ENCODE measurements at regions not wholly inside any gene's neighbourhood (a gene's known extent, or its start where the extent isn't known, plus 50 kb on each side); places are given as distances from the start of the nearest gene placed in this dataset.
"Not testable (repeated sequence)": the region's sequence is repeated elsewhere in the genome, so short reads cannot be mapped to it uniquely, and the experiment has no call there.

DNA sequence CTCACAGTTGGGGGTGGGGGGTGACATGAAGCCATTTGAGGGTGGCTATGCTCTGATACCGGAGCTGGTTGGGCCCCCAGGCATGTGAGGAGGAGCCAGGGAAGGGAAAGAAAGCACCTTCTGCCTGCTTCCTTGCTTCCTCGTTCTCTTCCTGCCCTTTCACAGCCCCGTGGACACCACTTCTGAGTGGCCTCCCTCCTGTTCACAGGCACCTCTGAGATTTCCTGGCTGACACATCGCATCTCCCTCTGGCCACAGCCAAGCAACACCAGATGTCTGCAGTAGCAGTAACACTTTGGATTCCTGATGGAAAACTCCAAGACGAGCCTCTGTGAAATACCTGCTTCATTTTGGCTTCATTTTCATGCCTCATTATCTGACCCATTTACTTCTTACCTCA, 64.7 kb upstream of the ST3GAL5 start:
- H3K4me1 ChIP-seq (replicated peaks in 1 of 2): peaks cover 0 to 2% of the 10 kb centered on the region in 2 donors
- ATAC-seq (replicated peaks in 6 of 8): no peak
- no peak overlapping the region for H3K27ac ChIP-seq
- H3K4me3 ChIP-seq: no peak overlapping the region
- WGBS, 10 experiments: 0 to 100% (median 60%) methylated on average over 1 to 3 of the region's 5 CpGs; no CpG with 5 or more reads in 5 of the 10 experiments
- in situ Hi-C loops (cut with MboI; ENCODE audit: low pct_unique_long_range_greater_than_20kb in 2 of 9, low sequenced_read_pairs in 9 of 9, unreplicated experiment in 9 of 9): no loop called here

DNA sequence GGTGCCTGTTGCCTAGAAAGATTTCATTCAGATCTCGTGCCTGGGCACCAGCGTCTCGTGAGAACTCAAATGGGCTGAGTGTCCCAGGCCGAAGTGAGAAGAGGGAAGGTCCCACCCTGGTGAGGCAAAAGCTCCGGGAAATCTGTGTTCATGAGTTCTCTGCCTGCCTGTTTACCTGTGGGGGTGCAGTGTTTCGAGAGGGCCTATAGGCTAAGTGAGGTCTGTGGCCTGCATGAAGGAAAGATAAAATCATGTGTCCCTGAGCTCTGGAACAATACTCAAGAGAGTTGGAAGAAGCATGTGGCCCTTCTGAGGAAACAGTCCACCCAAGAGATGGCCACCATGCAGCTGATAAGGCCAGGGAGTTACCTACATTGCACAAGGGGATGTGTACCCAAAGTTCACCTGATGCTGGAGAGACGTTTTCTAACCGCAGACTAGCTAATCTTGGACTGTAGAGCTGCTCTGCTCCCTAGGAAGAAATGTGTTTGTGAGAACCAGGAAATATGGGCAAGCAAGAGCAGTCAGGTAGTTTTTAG, 63.5 kb upstream of the ST3GAL5 start:
- peaks cover 0 to 2% of the 10 kb centered on the region in 2 donors for H3K4me1 ChIP-seq (replicated peaks in 1 of 2)
- no peak for ATAC-seq (replicated peaks in 6 of 8)
- no peak overlapping the region for H3K27ac ChIP-seq
- 46 to 94% (median 72%) methylated on average over 1 to 5 of the region's 8 CpGs; no CpG with 5 or more reads in 3 of the 10 experiments for WGBS, 10 experiments
- in situ Hi-C loops (cut with MboI; ENCODE audit: low pct_unique_long_range_greater_than_20kb in 2 of 9, low sequenced_read_pairs in 9 of 9, unreplicated experiment in 9 of 9): no loop called here
- no peak overlapping the region for H3K4me3 ChIP-seq

DNA sequence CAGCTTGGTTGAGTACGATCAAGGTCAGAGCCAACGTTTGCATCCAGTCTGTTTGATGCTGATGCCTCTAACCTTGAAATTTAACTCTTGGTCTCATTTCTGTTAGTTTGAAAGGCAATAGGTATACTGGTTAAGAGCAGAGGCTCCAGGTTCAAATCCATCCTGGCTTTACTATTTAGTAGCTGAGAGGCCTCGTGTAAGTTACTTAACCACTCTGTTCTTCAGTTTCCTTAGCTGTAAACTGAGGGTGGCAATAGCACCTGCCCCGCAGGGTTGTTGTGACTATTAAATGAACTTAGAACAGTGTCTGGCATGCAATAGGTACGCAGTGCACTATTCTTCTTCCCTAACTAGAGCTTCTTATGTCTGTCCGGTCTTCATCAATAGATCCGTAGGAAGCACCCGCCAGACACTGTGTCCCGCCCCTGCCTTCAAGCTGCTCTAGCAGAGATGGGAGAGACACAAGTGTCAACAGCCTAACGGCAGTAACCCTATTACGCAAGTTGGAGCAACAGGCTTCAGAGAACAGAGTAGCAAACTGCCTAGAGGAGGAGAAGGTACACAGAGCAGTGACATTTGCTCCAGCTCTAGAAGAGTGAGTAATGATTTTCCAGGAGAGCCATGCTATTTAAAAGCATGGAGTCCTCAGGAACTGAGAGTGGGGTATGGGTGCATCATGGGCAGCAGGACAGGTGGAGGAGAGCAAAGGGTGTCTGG, 62.7 kb upstream of the ST3GAL5 start:
- 69 to 100% (median 84%) methylated on average over 1 to 11 of the region's 11 CpGs for WGBS, 10 experiments
- in situ Hi-C loops (cut with MboI; ENCODE audit: low pct_unique_long_range_greater_than_20kb in 2 of 9, low sequenced_read_pairs in 9 of 9, unreplicated experiment in 9 of 9): no loop called here
- peaks cover 0 to 2% of the 10 kb centered on the region in 2 donors for H3K4me1 ChIP-seq (replicated peaks in 1 of 2)
- H3K27ac ChIP-seq: no peak overlapping the region
- H3K4me3 ChIP-seq: no peak overlapping the region
- ATAC-seq (replicated peaks in 6 of 8): no peak

DNA sequence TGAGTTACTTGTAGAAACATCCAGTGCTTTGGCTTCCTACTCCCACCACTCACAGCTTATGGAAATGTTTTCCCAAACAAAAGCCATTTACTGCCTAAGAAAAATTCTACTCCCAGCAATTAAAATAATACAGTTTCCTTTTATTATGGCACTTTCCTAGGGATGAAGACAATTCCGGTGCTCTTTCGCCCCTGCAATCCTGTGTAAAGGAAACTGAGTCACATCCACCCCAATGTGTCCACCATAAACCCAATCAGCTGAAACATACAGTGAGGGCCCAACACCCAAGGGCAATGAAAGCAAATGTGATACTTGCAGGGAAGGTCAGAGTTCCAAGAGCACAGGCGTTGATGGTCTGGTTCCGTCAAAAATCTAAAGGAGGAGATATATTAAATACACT, 62.0 kb upstream of the ST3GAL5 start:
- Histone ChIP-seq H3K27ac (no peak overlapping the region), H3K4me1 (replicated peaks in 1 of 2) (no peaks in the 10 kb centered on the region), H3K4me3 (no peak overlapping the region)
- WGBS, 10 experiments: 68 to 95% (median 85%) methylated on average over 1 to 4 of the region's 4 CpGs; no CpG with 5 or more reads in 2 of the 10 experiments
- ATAC-seq (replicated peaks in 6 of 8): no peak
- in situ Hi-C loops (cut with MboI; ENCODE audit: low pct_unique_long_range_greater_than_20kb in 2 of 9, low sequenced_read_pairs in 9 of 9, unreplicated experiment in 9 of 9): no loop called here

DNA sequence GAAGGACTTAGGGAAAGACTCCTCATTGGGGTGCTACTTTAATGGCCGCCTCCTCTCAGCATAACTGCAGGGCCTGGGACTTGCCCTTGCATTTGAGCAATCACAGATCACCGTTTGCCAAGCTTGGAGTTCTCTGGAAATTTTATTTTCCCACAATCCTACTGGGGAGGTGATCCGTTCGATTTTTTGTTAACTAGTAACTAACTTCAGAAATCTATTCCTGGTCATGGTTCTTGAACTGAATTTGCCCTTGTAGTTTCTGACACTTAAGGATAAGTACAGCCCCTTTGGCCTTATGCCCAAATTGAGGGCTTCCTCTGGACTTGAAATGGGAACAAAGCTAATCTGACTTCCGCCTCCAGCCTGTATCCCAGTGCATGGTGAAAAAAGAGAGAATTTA, 60.5 kb upstream of the ST3GAL5 start:
- Histone ChIP-seq H3K4me3 (no peak overlapping the region), H3K27ac (no peak overlapping the region), H3K4me1 (replicated peaks in 1 of 2) (no peaks in the 10 kb centered on the region)
- no peak for ATAC-seq (replicated peaks in 6 of 8)
- in situ Hi-C loops (cut with MboI; ENCODE audit: low pct_unique_long_range_greater_than_20kb in 2 of 9, low sequenced_read_pairs in 9 of 9, unreplicated experiment in 9 of 9): no loop called here
- WGBS, 10 experiments: 49 to 90% (median 81%) methylated on average over 1 to 5 of the region's 5 CpGs; no CpG with 5 or more reads in 2 of the 10 experiments

DNA sequence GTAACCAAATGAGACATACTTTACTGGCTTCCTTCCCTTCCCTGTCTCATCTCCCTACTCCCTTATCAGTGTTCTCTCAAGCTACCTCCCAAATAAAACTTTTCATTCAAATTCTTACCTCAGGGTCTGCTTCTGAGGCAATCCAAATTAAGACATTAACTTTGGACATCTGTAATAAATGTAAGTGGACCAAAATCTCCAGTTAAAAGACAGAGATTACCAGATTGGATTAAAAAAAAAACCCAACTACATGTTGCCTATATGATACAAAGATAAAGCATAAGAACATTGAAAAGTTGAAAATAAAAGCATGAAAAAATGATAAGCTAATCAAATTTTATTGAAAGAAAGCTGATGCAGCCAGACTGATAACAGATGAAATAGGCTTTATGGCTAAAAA, 58.8 kb upstream of the ST3GAL5 start:
- in situ Hi-C loops (cut with MboI; ENCODE audit: low pct_unique_long_range_greater_than_20kb in 2 of 9, low sequenced_read_pairs in 9 of 9, unreplicated experiment in 9 of 9): no loop called here
- Histone ChIP-seq H3K4me3 (no peak overlapping the region), H3K27ac (no peak overlapping the region), H3K4me1 (replicated peaks in 1 of 2) (no peaks in the 10 kb centered on the region)
- no peak for ATAC-seq (replicated peaks in 6 of 8)

DNA sequence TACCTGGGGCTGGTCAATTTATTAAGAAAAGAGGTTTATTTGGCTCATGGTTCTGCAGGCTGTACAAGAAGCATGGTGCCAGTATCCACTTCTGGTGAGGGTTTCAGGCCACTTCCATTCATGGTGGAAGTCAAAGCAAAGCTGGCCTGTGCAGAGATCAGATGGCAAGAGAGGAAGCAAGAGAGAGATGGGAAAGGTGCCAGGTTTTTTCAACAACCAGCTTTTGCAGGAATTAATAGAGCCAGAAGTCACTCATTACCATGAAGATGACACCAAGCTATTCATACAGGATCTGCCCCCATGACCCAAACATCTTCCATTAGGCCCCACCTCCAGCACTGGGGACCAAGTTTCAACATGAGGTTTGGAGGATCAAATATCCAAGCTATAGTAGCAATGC, 56.8 kb upstream of the ST3GAL5 start:
- no peak overlapping the region for H3K27ac ChIP-seq
- peak in 1 of 8 experiments; percentile 18 for ATAC-seq (replicated peaks in 6 of 8)
- no peak overlapping the region for H3K4me3 ChIP-seq
- no peaks in the 10 kb centered on the region for H3K4me1 ChIP-seq (replicated peaks in 1 of 2)
- in situ Hi-C loops (cut with MboI; ENCODE audit: low pct_unique_long_range_greater_than_20kb in 2 of 9, low sequenced_read_pairs in 9 of 9, unreplicated experiment in 9 of 9): no loop called here

DNA sequence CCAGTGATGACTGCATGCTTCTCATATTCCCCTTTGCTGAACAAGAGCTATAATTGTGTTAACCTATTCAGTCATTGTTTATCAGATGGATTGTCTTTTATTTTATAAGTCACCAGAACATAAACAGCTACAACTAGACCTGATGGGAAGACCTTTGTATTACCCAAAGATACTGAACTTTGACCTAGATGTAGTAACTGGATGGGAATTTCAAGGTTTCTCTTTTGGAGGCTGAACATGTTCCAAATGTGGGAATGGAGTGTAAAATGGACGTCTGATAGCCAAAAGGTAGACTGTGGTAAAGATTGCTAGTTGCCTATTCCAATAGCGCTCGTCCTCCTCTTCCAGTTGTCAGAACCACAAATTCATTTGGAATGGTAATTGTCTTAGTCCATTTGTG, 56.4 kb upstream of the ST3GAL5 start:
- no peak for ATAC-seq (replicated peaks in 6 of 8)
- H3K4me3 ChIP-seq: no peak overlapping the region
- in situ Hi-C loops (cut with MboI; ENCODE audit: low pct_unique_long_range_greater_than_20kb in 2 of 9, low sequenced_read_pairs in 9 of 9, unreplicated experiment in 9 of 9): no loop called here

DNA sequence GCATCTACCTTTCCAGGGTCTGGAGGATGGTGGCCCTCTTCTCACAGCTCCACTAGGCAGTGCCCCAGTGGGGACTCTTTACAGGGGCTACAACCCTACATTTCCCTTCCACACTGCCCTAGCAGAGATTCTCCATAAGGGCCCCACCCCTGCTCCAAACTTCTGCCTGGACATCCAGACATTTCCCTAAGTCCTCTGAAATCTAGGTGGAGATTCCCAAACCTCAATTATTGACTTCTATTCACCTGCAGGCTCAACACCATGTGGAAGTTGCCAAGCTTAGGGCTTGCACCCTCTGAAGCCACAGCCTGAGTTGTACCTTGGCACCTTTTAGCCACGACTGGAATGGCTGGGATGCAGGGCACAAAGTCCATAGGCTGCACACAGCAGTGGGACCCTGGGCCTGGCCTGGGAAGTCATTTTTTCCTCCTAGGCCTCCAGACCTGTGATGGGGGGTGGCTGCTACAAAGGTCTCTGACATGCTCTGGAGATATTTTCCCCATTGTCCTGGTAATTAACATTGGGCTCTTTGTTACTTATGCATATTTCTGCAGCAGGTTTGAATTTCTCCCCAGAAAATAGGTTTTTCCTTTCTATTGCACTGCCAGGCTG, 53.7 kb upstream of the ST3GAL5 start:
- in situ Hi-C loops (cut with MboI; ENCODE audit: low pct_unique_long_range_greater_than_20kb in 2 of 9, low sequenced_read_pairs in 9 of 9, unreplicated experiment in 9 of 9): no loop called here
- no peak for ATAC-seq (replicated peaks in 6 of 8)
- Histone ChIP-seq H3K4me1 (replicated peaks in 1 of 2) (no peaks in the 10 kb centered on the region), H3K4me3 (no peak overlapping the region), H3K27ac (no peak overlapping the region)
- WGBS, 10 experiments: 17 to 50% (median 33%) methylated on average over 1 of the region's 1 CpG; no CpG with 5 or more reads in 7 of the 10 experiments

More for the DNA sequence above, 56.4 kb upstream of the ST3GAL5 start:
- no peak overlapping the region for H3K27ac ChIP-seq
- no peaks in the 10 kb centered on the region for H3K4me1 ChIP-seq (replicated peaks in 1 of 2)
- 30 to 100% (median 84%) methylated on average over 2 to 3 of the region's 3 CpGs; no CpG with 5 or more reads in 3 of the 10 experiments for WGBS, 10 experiments

DNA sequence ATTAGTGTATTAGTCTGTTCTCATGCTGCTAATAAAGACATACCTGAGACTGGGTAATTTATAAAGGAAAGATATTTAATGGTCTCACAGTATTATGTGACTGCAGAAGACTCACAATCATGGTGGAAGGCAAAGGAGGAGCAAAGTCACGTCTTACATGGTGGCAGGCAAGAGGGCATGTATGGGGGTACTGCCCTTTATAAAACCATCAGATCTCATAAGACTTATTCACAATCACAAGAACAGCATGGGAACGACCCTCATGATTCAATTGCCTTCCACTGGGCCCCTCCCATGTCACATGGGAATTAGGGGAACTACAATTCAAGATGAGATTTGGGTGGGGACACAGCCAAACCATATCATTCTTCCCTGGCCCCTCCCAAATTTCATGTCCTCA, 52.7 kb upstream of the ST3GAL5 start:
- in situ Hi-C loops (cut with MboI; ENCODE audit: low pct_unique_long_range_greater_than_20kb in 2 of 9, low sequenced_read_pairs in 9 of 9, unreplicated experiment in 9 of 9); H3K27ac ChIP-seq: not testable (repeated sequence)
- WGBS, 10 experiments: 0 to 89% (median 43%) methylated on average over 1 to 2 of the region's 2 CpGs; no CpG with 5 or more reads in 3 of the 10 experiments

DNA sequence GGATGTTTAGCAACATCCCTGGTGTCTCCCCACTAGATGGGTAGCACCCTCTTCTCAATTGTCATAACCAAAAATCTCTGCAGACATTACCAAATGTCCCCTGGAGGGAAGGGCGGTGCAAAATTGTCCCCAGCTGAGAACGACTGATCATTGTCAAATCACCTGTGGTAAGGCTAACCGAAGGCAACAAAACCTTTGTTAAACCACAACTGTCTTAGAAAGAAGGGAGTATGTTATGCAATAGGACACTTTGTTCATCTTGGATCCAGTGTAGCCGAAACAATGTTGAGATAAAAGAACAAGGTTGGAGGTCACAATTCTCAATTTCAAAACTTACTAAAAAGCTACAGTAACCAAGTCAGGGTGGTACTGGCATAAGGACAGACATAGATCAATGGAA, 50.3 kb upstream of the ST3GAL5 start:
- 44 to 100% (median 83%) methylated on average over 1 to 4 of the region's 4 CpGs; no CpG with 5 or more reads in 3 of the 10 experiments for WGBS, 10 experiments
- no peak for ATAC-seq (replicated peaks in 6 of 8)
- in situ Hi-C loops (cut with MboI; ENCODE audit: low pct_unique_long_range_greater_than_20kb in 2 of 9, low sequenced_read_pairs in 9 of 9, unreplicated experiment in 9 of 9): no loop called here
- H3K4me3 ChIP-seq: no peak overlapping the region
- H3K4me1 ChIP-seq (replicated peaks in 1 of 2): peaks cover 0 to 5% of the 10 kb centered on the region in 2 donors
- no peak overlapping the region for H3K27ac ChIP-seq

More for the DNA sequence above, 52.7 kb upstream of the ST3GAL5 start:
- not testable (repeated sequence) for H3K4me3 ChIP-seq; ATAC-seq (replicated peaks in 6 of 8); H3K4me1 ChIP-seq (replicated peaks in 1 of 2)
